ENCODE measurements at regions not wholly inside any gene's neighbourhood (a gene's known extent, or its start where the extent isn't known, plus 50 kb on each side); places are given as distances from the start of the nearest gene placed in this dataset.

DNA sequence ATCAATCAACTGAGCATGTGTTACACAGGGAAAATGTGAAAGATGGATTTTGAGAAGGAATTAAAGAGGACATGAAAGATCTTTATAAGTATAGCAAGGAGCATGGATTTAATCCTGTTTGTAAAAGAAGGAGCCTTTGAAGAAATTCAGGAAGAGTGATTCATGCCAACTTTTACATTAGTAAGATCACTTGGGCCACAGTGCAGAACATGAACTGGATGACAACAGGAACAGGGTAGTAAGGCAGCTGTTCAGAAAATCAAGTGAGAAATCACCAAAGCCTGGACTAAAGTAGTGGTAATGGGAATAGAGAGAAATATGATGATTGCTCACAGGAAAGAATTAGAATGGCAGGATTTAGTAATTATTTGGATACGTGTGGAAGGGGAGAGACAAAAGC lies 265.7 kb upstream of the PCDH7 start:
- intact Hi-C loops (cut with DNase I): no loop called here
- TF ChIP-seq EP300 (IDR thresholded peaks at IDR 0.05): no peak
- no peak for TF ChIP-seq CTCF (IDR thresholded peaks at IDR 0.05)
- no peak for TF ChIP-seq POLR2A (IDR thresholded peaks at IDR 0.05)
- no peaks in the 10 kb centered on the region for H3K27me3 ChIP-seq
- WGBS, 3 donors: 81 to 96% (median 86%) methylated on average over 1 of the region's 1 CpG
- no peaks in the 10 kb centered on the region for H3K36me3 ChIP-seq
- H3K4me1 ChIP-seq (ENCODE audit: insufficient read depth): no peaks in the 10 kb centered on the region
- no peak for DNase-seq
- H3K27ac ChIP-seq: no peak overlapping the region
- H3K4me3 ChIP-seq: no peak overlapping the region
- H3K9me3 ChIP-seq: no peaks in the 10 kb centered on the region

DNA sequence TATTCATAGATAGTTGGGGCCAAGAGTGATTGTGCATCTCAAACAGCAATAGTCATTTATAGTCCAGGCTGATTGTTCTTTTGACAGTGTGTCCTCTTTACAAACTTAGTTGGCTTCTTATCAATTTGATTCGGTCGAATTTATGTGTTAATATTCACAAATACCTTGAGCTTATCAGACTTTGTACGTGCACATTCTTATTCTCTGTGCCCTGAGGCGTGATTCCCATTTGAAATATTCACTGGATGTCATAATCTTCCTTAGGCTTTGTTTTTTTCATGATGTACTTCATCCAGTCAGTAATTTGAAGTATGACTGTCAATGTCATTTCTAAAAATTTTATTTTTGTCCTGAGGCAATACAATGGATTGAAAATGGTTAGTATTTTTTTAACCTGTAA lies 263.5 kb upstream of the PCDH7 start:
- no peaks in the 10 kb centered on the region for H3K4me1 ChIP-seq (ENCODE audit: insufficient read depth)
- no peaks in the 10 kb centered on the region for H3K9me3 ChIP-seq
- intact Hi-C loops (cut with DNase I): no loop called here
- no peak overlapping the region for H3K27ac ChIP-seq
- H3K4me3 ChIP-seq: no peak overlapping the region
- DNase-seq: no peak
- H3K27me3 ChIP-seq: no peaks in the 10 kb centered on the region
- 79 to 84% (median 79%) methylated on average over 4 of the region's 4 CpGs for WGBS, 3 donors
- H3K36me3 ChIP-seq: no peaks in the 10 kb centered on the region
- TF ChIP-seq POLR2A (IDR thresholded peaks at IDR 0.05) (no peak), EP300 (IDR thresholded peaks at IDR 0.05) (no peak), CTCF (IDR thresholded peaks at IDR 0.05) (no peak)

DNA sequence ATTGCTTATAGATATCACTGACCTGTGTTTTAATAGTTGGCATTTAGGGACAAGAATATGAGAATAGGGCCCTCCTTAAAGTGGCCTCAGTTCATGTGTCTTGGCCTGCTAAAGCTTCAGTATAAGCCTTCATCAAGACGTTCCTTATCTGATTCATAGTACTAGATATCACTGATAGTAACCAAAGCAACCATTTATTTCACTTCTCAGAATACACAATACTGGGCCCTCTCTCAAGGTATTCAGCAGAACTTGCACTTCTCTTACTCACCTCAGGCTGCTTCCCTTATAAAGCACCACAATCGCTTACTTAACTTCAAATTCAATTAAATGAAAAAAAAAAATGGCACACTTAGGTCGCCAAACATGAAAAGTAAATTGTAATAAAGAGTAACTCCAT lies 259.4 kb upstream of the PCDH7 start:
- Histone ChIP-seq H3K4me1 (ENCODE audit: insufficient read depth) (no peaks in the 10 kb centered on the region), H3K27me3 (no peaks in the 10 kb centered on the region), H3K27ac (no peak overlapping the region), H3K36me3 (no peaks in the 10 kb centered on the region), H3K9me3 (no peaks in the 10 kb centered on the region), H3K4me3 (no peak overlapping the region)
- no peak for TF ChIP-seq EP300 (IDR thresholded peaks at IDR 0.05)
- no peak for TF ChIP-seq POLR2A (IDR thresholded peaks at IDR 0.05)
- TF ChIP-seq CTCF (IDR thresholded peaks at IDR 0.05): no peak
- intact Hi-C loops (cut with DNase I): no loop called here
- 69 to 75% (median 72%) methylated on average over 3 of the region's 3 CpGs for WGBS, 3 donors
- no peak for DNase-seq

GRCh38 chr4:30461218-30461617 lies 259.0 kb upstream of the PCDH7 start:
- TF ChIP-seq CTCF (IDR thresholded peaks at IDR 0.05) (no peak), POLR2A (IDR thresholded peaks at IDR 0.05) (no peak), EP300 (IDR thresholded peaks at IDR 0.05) (no peak)
- 84 to 94% (median 89%) methylated on average over 5 of the region's 5 CpGs for WGBS, 3 donors
- Histone ChIP-seq H3K36me3 (no peaks in the 10 kb centered on the region), H3K27ac (no peak overlapping the region), H3K4me1 (ENCODE audit: insufficient read depth) (no peaks in the 10 kb centered on the region), H3K9me3 (no peaks in the 10 kb centered on the region), H3K27me3 (no peaks in the 10 kb centered on the region), H3K4me3 (no peak overlapping the region)
- intact Hi-C loops (cut with DNase I): no loop called here
- DNase-seq: no peak
